Heart left ventricle (tissue), 13 donors: ENCODE measurements at regions not wholly inside any gene's neighbourhood (a gene's known extent, or its start where the extent isn't known, plus 50 kb on each side); places are given as distances from the start of the nearest gene placed in this dataset.

Experiments
- CTCF ChIP-seq, 12 donors: fragments of 200-600 bp; sonication (generic) in 4 of 12; IDR thresholded peaks; one replicate each; pipeline versions ENCODE4 v1.5.0 to v1.8.0; 2018 to 2022; ENCODE audit warnings: antibody characterized with exemption in 12 of 12, mild to moderate bottlenecking in 5 of 12
- POLR2A ChIP-seq, 2 donors: fragments of 450-650 bp; IDR thresholded peaks; one replicate each; pipeline ENCODE4 v1.6.1; 2017; ENCODE audit warnings: antibody characterized with exemption in 2 of 2, mild to moderate bottlenecking in 2 of 2, moderate library complexity in 2 of 2
- donor health status: ischemic (EF 13 %, LVEDD 7.1; RV severe dilation, severe dysfunction).
- donor health status: DM: no; HTN: yes; CAD: no.
- donor health status: DM: no; HTN: no; CAD: no.
- donor health status: ischemic (EF 25% LVEDD 6.9; RV normal size, moderate dysfunction).
- donor health status: ischemic (EF 25% LVEDD 5.7; RV mildly dilated, moderate dysfunction).
- donor health status: ischemic (EF 35%, LVEDD 5.7; RV mildly dilated, moderate dysfunction).
- donor health status: nonischemic (EF 11% LVEDD 7.7; RV severe dilation, severe dysfunction).
- donor health status: DM: yes; HTN: yes; CAD: no.
- donor health status: PGD.
- donor health status: ischemic (EF 29% LVEDD 5.4; RV normal size, mild dysfunction).
- donor health status: nonischemic (EF 23%, LVEDD 6.1; RV moderate dilation, normal function).

GRCh38 chr15:59814409-59814808 is 125.3 kb upstream of the BNIP2 start:
- TF ChIP-seq CTCF (IDR thresholded peaks at IDR 0.05) (no peak), POLR2A (IDR thresholded peaks at IDR 0.05) (no peak)
